Central memory CD8-positive, alpha-beta T cell (primary cell): ENCODE measurements at regions not wholly inside any gene's neighbourhood (a gene's known extent, or its start where the extent isn't known, plus 50 kb on each side); places are given as distances from the start of the nearest gene placed in this dataset.
A peak's percentile ranks its signal among the peaks of the same experiment; 100 is the strongest.
"Not testable (repeated sequence)": the region's sequence is repeated elsewhere in the genome, so short reads cannot be mapped to it uniquely, and the experiment has no call there.

Source experiments
- ATAC-seq: fragments of 150-1000 bp; cut with Tn5 transposase; replicated peaks from 2 replicates; pipeline ENCODE4 v1.10.0; 2022; ENCODE audit warnings: mild to moderate bottlenecking, moderate FRiP score, moderate number of reproducible peaks; ENCODE audit not compliant: poor library complexity, severe bottlenecking; ENCODE audit errors: extremely low read depth
- DNase-seq, 2 donors: peaks; one replicate each; pipeline ENCODE4 v3.0.0; 2021; ENCODE audit warnings: low spot score in 2 of 2
- H3K27ac Mint-ChIP-seq: one replicate; pipeline ENCODE4 v1.8.0; 2022; ENCODE audit warnings: low read depth, mild to moderate bottlenecking, moderate library complexity, mixed read lengths
- H3K27me3 Mint-ChIP-seq: one replicate; pipeline ENCODE4 v1.8.0; 2022; ENCODE audit warnings: mixed read lengths
- H3K36me3 Mint-ChIP-seq: one replicate; pipeline ENCODE4 v1.8.0; 2022; ENCODE audit warnings: mild to moderate bottlenecking, moderate library complexity, mixed read lengths; ENCODE audit not compliant: insufficient read depth
- H3K4me1 Mint-ChIP-seq: one replicate; pipeline ENCODE4 v1.8.0; 2022; ENCODE audit warnings: mixed read lengths
- H3K4me3 Mint-ChIP-seq: one replicate; pipeline ENCODE4 v1.8.0; 2022; ENCODE audit warnings: mild to moderate bottlenecking, moderate library complexity, mixed read lengths
- H3K9me3 Mint-ChIP-seq: one replicate; pipeline ENCODE4 v1.8.0; 2022; ENCODE audit warnings: mixed read lengths

- not testable (repeated sequence) for H3K9me3 Mint-ChIP-seq, DNase-seq, H3K36me3 Mint-ChIP-seq, H3K4me1 Mint-ChIP-seq, H3K27ac Mint-ChIP-seq, H3K27me3 Mint-ChIP-seq, ATAC-seq, H3K4me3 Mint-ChIP-seq
Observed at GRCh38 chr2:111301677-111302076, 181.0 kb downstream of the BCL2L11 start.

DNA sequence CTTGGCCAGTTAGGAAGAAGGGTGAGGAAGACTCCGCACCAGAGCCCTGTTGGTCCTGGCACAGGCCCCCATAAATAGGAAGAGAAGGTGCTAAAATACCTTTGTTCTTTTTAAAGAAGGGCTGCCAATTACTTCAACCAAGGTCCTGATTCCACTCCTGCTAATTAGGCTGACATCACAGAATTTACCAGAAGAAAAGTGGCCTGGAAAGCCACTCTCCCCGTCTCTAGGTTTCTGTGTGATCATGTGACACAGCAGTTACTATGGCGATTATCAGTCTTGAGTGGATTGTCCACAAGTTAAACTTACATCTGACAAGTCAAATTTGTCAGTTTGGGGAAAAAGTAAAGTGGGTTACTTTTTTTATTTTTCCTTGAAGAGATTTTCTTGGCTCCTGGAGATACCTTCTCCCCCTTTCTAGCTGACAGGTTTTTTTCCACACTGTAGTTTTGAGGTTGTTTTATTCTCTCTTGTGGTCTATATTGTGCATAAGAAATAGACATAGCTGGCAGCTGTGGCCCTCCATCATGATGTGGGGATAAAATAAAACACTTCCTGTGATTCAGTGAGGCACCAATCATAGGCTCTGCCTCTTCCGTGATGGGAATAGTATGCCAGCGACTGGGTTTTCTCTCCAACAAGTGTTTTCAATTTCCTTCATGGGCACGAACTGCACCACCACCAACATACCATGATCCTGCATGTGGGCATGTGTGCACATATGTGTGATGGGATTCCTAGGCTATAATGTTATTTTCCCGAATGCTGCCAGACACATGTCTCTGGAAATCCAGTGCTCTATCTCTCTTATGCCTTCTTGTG lies 181.9 kb downstream of the BCL2L11 start:
- not testable (repeated sequence) for H3K36me3 Mint-ChIP-seq, H3K4me1 Mint-ChIP-seq, H3K27me3 Mint-ChIP-seq, H3K9me3 Mint-ChIP-seq, DNase-seq, H3K27ac Mint-ChIP-seq, H3K4me3 Mint-ChIP-seq, ATAC-seq

DNA sequence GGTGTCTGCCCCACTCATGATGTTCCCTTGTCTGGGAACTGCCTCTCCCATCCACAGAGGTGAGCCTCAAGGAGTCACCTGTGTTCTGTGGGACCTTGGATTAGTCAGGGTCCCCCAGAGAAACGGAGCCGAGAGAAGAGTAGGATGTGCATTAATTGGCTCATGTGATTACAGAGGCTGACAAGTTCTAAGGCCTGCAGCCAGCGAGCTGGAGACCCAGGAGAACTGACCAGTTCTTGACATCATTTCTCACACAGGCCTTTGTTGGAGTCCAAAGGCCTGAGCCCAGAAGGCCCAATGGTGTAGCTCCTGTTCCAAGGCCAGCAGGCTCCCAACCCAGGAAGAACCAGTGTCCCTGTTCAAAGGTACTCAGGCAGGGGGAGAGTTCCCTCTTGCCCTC lies 186.6 kb downstream of the BCL2L11 start:
- H3K4me1 Mint-ChIP-seq, H3K27me3 Mint-ChIP-seq, H3K36me3 Mint-ChIP-seq, H3K4me3 Mint-ChIP-seq, H3K27ac Mint-ChIP-seq, DNase-seq, ATAC-seq, H3K9me3 Mint-ChIP-seq: not testable (repeated sequence)

DNA sequence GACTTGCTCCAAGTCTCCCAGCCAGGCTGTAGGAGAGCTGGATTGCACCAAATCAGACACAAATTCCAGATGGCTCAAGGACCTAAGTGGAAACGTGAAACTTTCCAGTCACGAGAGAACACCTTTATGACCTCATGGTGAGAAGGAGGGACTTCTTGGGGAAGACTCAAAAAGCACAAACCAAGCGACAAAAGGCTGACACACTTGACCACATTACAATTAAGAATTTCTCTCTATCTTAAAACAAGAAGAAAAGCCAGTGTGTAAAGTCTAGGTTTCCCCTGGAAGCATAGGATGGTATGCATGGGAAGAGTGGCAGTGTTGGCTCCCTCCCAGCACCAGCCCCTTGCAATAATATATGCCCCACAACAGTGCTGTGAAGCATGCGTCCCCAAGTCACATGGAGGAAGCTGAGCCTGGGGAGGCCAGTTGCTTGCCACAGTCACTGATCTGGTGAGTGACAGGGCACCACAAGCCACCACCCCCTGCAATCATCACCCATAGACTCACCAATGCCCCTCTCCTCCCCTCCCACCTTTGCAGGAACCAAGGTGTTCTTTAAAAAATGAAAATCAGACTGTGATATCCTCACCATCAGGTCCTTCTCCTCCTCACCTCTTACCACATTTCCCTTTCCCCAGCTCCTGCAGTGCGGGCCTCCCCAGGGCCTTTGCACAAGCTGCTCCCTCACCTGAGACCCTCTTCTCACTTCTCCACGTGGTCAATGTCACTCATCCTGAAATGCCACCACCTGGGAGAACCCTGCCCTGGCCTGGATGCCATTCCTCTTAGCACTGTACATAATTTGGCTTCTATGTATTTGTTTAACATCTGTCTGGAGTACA lies 188.7 kb downstream of the BCL2L11 start:
- not testable (repeated sequence) for H3K27me3 Mint-ChIP-seq, ATAC-seq, H3K9me3 Mint-ChIP-seq, DNase-seq, H3K4me1 Mint-ChIP-seq, H3K27ac Mint-ChIP-seq, H3K36me3 Mint-ChIP-seq, H3K4me3 Mint-ChIP-seq

DNA sequence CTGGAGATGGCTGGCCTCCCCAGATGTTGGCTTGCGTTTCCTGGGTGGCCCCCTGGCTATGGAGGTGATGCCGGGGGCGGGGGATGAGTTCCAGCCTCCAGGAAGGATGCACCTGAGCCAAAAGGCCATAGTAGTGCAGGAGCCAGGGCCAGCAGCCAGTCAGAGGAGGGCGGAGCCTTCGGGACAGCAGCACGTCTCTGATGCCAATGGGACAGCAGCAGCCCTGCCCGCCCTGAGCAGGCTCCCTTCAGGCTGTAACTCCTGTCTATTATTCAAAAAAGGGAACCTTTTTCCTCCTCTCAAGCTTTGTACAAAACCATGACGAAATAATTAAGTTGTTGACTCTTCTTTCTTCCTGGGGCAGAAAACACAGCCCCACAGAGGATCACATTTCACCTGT lies 189.7 kb downstream of the BCL2L11 start:
- ATAC-seq, H3K9me3 Mint-ChIP-seq, H3K27ac Mint-ChIP-seq, H3K27me3 Mint-ChIP-seq, H3K36me3 Mint-ChIP-seq, H3K4me3 Mint-ChIP-seq, H3K4me1 Mint-ChIP-seq, DNase-seq: not testable (repeated sequence)

GRCh38 chr2:111311568-111311967 lies 190.9 kb downstream of the BCL2L11 start:
- not testable (repeated sequence) for H3K9me3 Mint-ChIP-seq, H3K27ac Mint-ChIP-seq, H3K27me3 Mint-ChIP-seq, H3K4me3 Mint-ChIP-seq, H3K36me3 Mint-ChIP-seq, DNase-seq, H3K4me1 Mint-ChIP-seq, ATAC-seq

DNA sequence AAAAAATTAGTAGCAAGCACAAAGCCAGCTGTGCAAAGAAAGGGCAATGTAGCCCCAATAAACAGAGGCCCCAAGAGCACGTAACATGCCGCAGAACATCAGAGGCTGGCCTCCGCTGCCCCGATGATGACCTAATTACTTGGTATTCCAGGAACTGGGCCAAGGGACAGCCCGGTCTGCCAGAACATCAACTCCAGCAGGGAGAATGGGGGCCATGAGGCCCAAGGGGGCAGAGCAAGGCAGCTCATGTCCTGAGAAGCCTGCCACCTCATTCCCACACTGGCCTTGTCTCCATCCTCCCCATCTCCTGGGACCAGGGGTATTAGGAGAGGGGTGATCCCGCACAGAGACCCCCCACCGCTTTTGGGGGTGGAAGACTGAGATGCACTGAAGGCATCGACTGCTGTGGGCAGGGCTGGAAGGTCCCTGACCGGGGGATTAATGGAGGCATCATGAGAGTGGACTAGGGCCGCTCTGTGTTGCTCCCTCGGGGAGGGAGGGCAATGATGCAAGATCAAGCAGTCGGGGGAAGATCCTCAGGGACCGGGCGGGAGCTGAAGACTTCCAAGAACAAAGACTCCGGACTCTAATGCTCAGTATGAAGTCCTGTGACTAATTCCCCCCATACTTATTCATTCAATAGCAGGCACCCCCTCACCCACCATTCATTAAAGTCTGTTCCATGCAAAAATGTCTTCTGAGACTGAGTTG lies 192.3 kb downstream of the BCL2L11 start:
- H3K9me3 Mint-ChIP-seq, ATAC-seq, H3K27me3 Mint-ChIP-seq, H3K4me3 Mint-ChIP-seq, H3K36me3 Mint-ChIP-seq, H3K4me1 Mint-ChIP-seq, DNase-seq, H3K27ac Mint-ChIP-seq: not testable (repeated sequence)

DNA sequence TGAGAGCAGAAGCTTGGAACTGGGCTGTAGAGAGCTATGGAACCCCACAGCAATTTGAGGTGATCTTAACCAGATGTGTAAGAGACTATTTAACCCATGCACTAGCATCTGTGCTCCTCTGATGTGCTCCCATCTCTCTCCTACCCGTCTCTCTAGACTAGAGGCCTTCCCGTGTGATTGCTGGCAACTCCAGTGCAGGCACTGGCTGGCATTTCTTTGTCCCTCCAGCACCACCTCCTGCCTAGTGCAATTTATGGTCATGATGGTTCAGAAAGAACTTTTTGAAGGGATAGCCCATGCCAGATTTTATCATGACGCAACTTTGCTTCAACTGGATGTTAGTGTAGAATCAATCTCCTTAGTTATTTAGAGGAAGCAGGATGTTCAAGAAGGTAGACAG lies 193.0 kb downstream of the BCL2L11 start:
- not testable (repeated sequence) for H3K4me1 Mint-ChIP-seq, ATAC-seq, DNase-seq, H3K27me3 Mint-ChIP-seq, H3K27ac Mint-ChIP-seq, H3K36me3 Mint-ChIP-seq, H3K4me3 Mint-ChIP-seq, H3K9me3 Mint-ChIP-seq

DNA sequence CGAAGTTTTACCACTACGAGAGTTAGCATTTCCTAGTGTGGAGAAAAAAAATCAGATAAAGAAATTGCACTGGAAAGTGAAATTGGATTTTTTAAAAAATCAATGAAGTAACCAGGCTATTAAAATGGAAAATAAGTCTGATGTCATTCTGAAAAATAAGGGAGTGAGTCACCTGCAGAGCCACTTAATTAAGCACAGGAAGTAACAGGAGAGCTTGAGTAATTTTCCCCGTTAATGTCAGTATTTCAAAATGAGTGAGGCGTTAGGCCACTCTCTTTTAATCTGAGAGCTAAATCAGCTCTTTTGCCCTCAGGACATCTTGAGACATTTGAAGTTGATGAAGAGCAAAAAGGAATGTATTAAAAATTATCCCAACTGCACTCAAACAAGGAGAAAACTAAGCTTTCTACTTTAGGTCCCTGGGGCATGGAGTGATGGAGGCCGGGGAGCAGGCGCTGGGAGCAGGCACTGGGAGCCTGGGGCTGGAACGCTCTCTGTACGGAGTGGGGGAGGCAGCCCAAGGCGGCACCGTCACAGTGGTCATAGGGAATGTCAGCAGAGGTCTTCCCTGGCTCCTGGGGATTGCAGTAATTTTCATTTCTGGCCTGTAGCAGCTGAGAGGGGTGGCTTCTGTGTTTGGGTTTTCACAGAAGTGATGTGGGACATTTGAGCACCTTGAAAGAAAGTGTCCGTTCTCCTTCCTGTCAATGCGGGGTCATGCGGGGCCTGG lies 194.6 kb downstream of the BCL2L11 start:
- H3K4me3 Mint-ChIP-seq, H3K36me3 Mint-ChIP-seq, H3K9me3 Mint-ChIP-seq, H3K27ac Mint-ChIP-seq, H3K27me3 Mint-ChIP-seq, DNase-seq, H3K4me1 Mint-ChIP-seq: not testable (repeated sequence)
- peak; percentile 40 for ATAC-seq

- H3K27me3 Mint-ChIP-seq, H3K27ac Mint-ChIP-seq, H3K4me3 Mint-ChIP-seq, H3K36me3 Mint-ChIP-seq, H3K9me3 Mint-ChIP-seq, ATAC-seq, H3K4me1 Mint-ChIP-seq, DNase-seq: not testable (repeated sequence)
Observed at GRCh38 chr2:111316221-111316741, 195.6 kb downstream of the BCL2L11 start.

GRCh38 chr2:111316881-111317549 lies 196.3 kb downstream of the BCL2L11 start:
- not testable (repeated sequence) for H3K27ac Mint-ChIP-seq, ATAC-seq, H3K4me3 Mint-ChIP-seq, H3K9me3 Mint-ChIP-seq, H3K4me1 Mint-ChIP-seq, H3K36me3 Mint-ChIP-seq, DNase-seq, H3K27me3 Mint-ChIP-seq
